HCT116 (cell line): ENCODE measurements at regions not wholly inside any gene's neighbourhood (a gene's known extent, or its start where the extent isn't known, plus 50 kb on each side); places are given as distances from the start of the nearest gene placed in this dataset.

Experiments used
- ATAC-seq: fragments of 200-7000 bp; cut with Tn5 transposase; 2 replicates; pipeline ENCODE4 v1.9.1; 2020; ENCODE audit warnings: mild to moderate bottlenecking, moderate library complexity
- BruUV-seq: library from RNA; stranded (reverse); fragments of 400-500 nt; replicated peaks from 2 replicates; lab custom pipeline; 2021; lab: Mats Ljungman, UMichigan
- CTCF ChIA-PET: fragments of 300-600 bp; sonication (Branson Sonifier 250); formaldehyde crosslinking; loops from one replicate; lab custom pipeline; 2021; ENCODE audit warnings: antibody characterized with exemption; lab: Charles Lee
- POLR2A ChIA-PET: fragments of 300-600, 350-600 bp; sonication (Branson Sonifier 250); formaldehyde crosslinking; loops from one replicate; lab custom pipeline; 2021; ENCODE audit warnings: antibody characterized with exemption; lab: Charles Lee
- RAD21 ChIA-PET, 2 experiments: fragments of 300-600 bp; sonication (Branson Sonifier 250); formaldehyde crosslinking; loops; one replicate each; lab custom pipeline; 2023; ENCODE audit warnings: low total read pairs in 2 of 2; ENCODE audit not compliant: uncharacterized antibody in 2 of 2, unreplicated experiment in 2 of 2, low non-redundant PET in 1 of 2; lab: Charles Lee
- DNase-seq: peaks from one replicate; pipeline ENCODE4 v3.0.0-alpha.2; 2010; ENCODE audit warnings: low read depth, low spot score
- H2AFZ ChIP-seq: fragments of 200-600 bp; shearing (Covaris generic), sonication (generic); 2 replicates; pipeline ENCODE4 v1.6.1; 2017; ENCODE audit warnings: low read depth, mixed run types, mixed read lengths, antibody characterized with exemption, low read length; ENCODE audit not compliant: poor library complexity, severe bottlenecking
- H3K27ac ChIP-seq: 2 replicates; pipeline ENCODE4 v1.5.1; 2012; ENCODE audit warnings: low read depth, low read length
- H3K27me3 ChIP-seq: fragments of 200-600 bp; sonication (generic); 2 replicates; pipeline ENCODE4 v1.6.1; 2016; ENCODE audit warnings: mixed run types, low read length, mixed read lengths; ENCODE audit not compliant: insufficient read depth
- H3K36me3 ChIP-seq, 2 experiments: fragments of 200-500 bp in 1 of 2; fragments of 200-600 bp in 1 of 2; sonication (Bioruptor generic) in 1 of 2; sonication (generic) in 1 of 2; 2 replicates each; pipeline versions ENCODE4 v1.5.1 to v1.6.1; 2014 to 2016; ENCODE audit warnings: low read length in 2 of 2, inconsistent platforms in 1 of 2, mixed read lengths in 1 of 2, mixed run types in 1 of 2; ENCODE audit not compliant: insufficient read depth in 2 of 2, control insufficient read depth in 1 of 2
- H3K4me1 ChIP-seq, 2 experiments: fragments of 200-600 bp in 1 of 2; sonication (generic) in 1 of 2; 2 replicates each; pipeline versions ENCODE4 v1.5.1 to v1.6.1; 2012 to 2017; ENCODE audit warnings: low read length in 2 of 2, inconsistent platforms in 1 of 2, mild to moderate bottlenecking in 1 of 2, mixed read lengths in 1 of 2, mixed run types in 1 of 2, moderate library complexity in 1 of 2; ENCODE audit not compliant: insufficient read depth in 2 of 2, control insufficient read depth in 1 of 2
- H3K4me2 ChIP-seq: fragments of 200-600 bp; sonication (generic); 2 replicates; pipeline ENCODE4 v1.6.1; 2017; ENCODE audit warnings: mixed run types, low read length, mixed read lengths
- H3K4me3 ChIP-seq, 2 experiments: fragments of 200-600 bp in 1 of 2; sonication (generic) in 1 of 2; replicated peaks in 1 of 2; 2 replicates each; pipeline ENCODE4 v1.5.1; 2011 to 2016; ENCODE audit warnings: low read length in 2 of 2, control low read depth in 1 of 2, low read depth in 1 of 2, mild to moderate bottlenecking in 1 of 2, mixed read lengths in 1 of 2, mixed run types in 1 of 2
- H3K79me2 ChIP-seq: fragments of 200-600 bp; sonication (generic); 2 replicates; pipeline ENCODE4 v1.6.1; 2017; ENCODE audit warnings: mild to moderate bottlenecking, mixed run types, low read length, moderate library complexity, mixed read lengths; ENCODE audit not compliant: insufficient read depth
- H3K9ac ChIP-seq: fragments of 200-600 bp; sonication (generic); 2 replicates; pipeline ENCODE4 v1.6.1; 2016; ENCODE audit warnings: low read length, mixed read lengths
- H3K9me2 ChIP-seq: fragments of 200-600 bp; sonication (generic), shearing (Covaris generic); 2 replicates; pipeline ENCODE4 v1.6.1; 2017; ENCODE audit warnings: mixed run types, mild to moderate bottlenecking, moderate library complexity; ENCODE audit not compliant: insufficient read depth
- H3K9me3 ChIP-seq, 2 experiments: fragments of 200-500 bp in 1 of 2; fragments of 200-600 bp in 1 of 2; sonication (Bioruptor generic) in 1 of 2; sonication (generic) in 1 of 2; 2 replicates each; pipeline ENCODE4 v1.6.1; 2014 to 2017; ENCODE audit warnings: low read length in 2 of 2, mixed read lengths in 2 of 2, inconsistent platforms in 1 of 2, low read depth in 1 of 2, mild to moderate bottlenecking in 1 of 2, mixed run types in 1 of 2, moderate library complexity in 1 of 2; ENCODE audit not compliant: control insufficient read depth in 1 of 2, insufficient read depth in 1 of 2
- H4K20me1 ChIP-seq: fragments of 200-600 bp; sonication (generic), shearing (Covaris generic); 2 replicates; pipeline ENCODE4 v1.6.1; 2017; ENCODE audit warnings: mixed run types, mild to moderate bottlenecking, moderate library complexity; ENCODE audit not compliant: insufficient read depth
- CBX3 ChIP-seq: IDR thresholded peaks from 2 replicates; pipeline ENCODE4 v1.6.1; 2012; ENCODE audit warnings: low read depth
- EGR1 ChIP-seq: IDR thresholded peaks from 2 replicates; pipeline ENCODE4 v1.6.1; 2012; ENCODE audit warnings: low read depth
- ELF1 ChIP-seq: IDR thresholded peaks from 2 replicates; pipeline ENCODE4 v1.6.1; 2012; ENCODE audit warnings: low read depth, borderline replicate concordance
- EZH2 ChIP-seq: fragments of 200-600 bp; sonication (generic); IDR thresholded peaks from 2 replicates; pipeline ENCODE4 v1.6.1; 2017; ENCODE audit warnings: antibody characterized with exemption, mixed run types
- EZH2phosphoT487 ChIP-seq: fragments of 200-600 bp; IDR thresholded peaks from 2 replicates; pipeline ENCODE4 v1.6.1; 2018; ENCODE audit warnings: antibody characterized with exemption, borderline replicate concordance
- FOSL1 ChIP-seq: IDR thresholded peaks from 2 replicates; pipeline ENCODE4 v1.6.1; 2012; ENCODE audit warnings: low read depth
- POLR2A ChIP-seq: IDR thresholded peaks from 2 replicates; pipeline ENCODE4 v1.7.0; 2011; ENCODE audit warnings: borderline replicate concordance; ENCODE audit not compliant: insufficient read depth, insufficient read length; ENCODE audit errors: extremely low read depth
- POLR2AphosphoS5 ChIP-seq: IDR thresholded peaks from 2 replicates; pipeline ENCODE4 v1.6.1; 2011; ENCODE audit warnings: mild to moderate bottlenecking, low read depth, low read length, moderate library complexity
- RAD21 ChIP-seq: IDR thresholded peaks from 2 replicates; pipeline ENCODE4 v1.6.1; 2012; ENCODE audit warnings: low read depth, mild to moderate bottlenecking
- SP1 ChIP-seq: IDR thresholded peaks from 2 replicates; pipeline ENCODE4 v1.6.1; 2012; ENCODE audit warnings: low read depth
- SRF ChIP-seq: IDR thresholded peaks from 2 replicates; pipeline ENCODE4 v1.6.1; 2012; ENCODE audit warnings: low read depth
- ZFX ChIP-seq: fragments of 450-650 bp; IDR thresholded peaks from 2 replicates; pipeline ENCODE4 v1.6.1; 2017
- ZNF274 ChIP-seq: fragments of 200-500 bp; sonication (Bioruptor generic); IDR thresholded peaks from 2 replicates; pipeline ENCODE4 v1.6.1; 2014; ENCODE audit warnings: mild to moderate bottlenecking, low read depth, low read length, inconsistent platforms
- intact Hi-C: fragments of 100-400 bp; cut with micrococcal nuclease; formaldehyde crosslinking; loops from 2 replicates; pipeline ENCODE4 v1.10.0; 2022
- TF ChIP-seq, protein P1 (sequence below): IDR thresholded peaks from 2 replicates; pipeline ENCODE4 v1.6.1; 2012; ENCODE audit warnings: low read depth
- TF ChIP-seq, protein P2 (sequence below): IDR thresholded peaks from 2 replicates; pipeline ENCODE4 v1.6.1; 2012
- TF ChIP-seq, protein P3 (sequence below): IDR thresholded peaks from 2 replicates; pipeline ENCODE4 v1.6.1; 2012
- TF ChIP-seq, protein P4 (sequence below), 3 experiments: fragments of 200-600 bp in 1 of 3; sonication (generic) in 1 of 3; IDR thresholded peaks in 2 of 3; conservative IDR thresholded peaks in 1 of 3; 2 replicates each; pipeline ENCODE4 v1.5.1; 2012 to 2017; ENCODE audit warnings: low read depth in 2 of 3, low read length in 2 of 3, antibody characterized with exemption in 1 of 3, borderline replicate concordance in 1 of 3, control low read depth in 1 of 3, mild to moderate bottlenecking in 1 of 3, mixed read lengths in 1 of 3, mixed run types in 1 of 3, moderate library complexity in 1 of 3; ENCODE audit not compliant: insufficient read depth in 1 of 3

DNA sequence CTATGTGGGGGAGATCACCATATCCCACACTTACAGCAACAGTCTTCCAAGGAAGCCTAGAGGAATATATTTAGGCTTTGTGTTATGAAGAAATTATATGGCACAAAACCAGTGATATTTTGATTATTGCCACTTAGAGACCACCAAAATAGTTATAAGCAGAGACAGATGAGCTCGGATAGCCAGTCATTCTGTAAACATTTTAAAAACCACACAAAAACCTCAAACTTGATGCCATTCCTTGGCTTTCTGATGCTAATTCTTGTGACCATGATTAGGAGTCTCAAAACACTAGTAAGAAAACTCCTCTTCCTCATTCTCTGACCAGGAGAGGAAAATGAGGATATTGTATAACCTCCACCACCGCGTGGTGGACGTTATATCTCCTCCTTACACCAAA is 496.4 kb downstream of the FOXO1 start (continued):
- TF ChIP-seq, protein P1, sequence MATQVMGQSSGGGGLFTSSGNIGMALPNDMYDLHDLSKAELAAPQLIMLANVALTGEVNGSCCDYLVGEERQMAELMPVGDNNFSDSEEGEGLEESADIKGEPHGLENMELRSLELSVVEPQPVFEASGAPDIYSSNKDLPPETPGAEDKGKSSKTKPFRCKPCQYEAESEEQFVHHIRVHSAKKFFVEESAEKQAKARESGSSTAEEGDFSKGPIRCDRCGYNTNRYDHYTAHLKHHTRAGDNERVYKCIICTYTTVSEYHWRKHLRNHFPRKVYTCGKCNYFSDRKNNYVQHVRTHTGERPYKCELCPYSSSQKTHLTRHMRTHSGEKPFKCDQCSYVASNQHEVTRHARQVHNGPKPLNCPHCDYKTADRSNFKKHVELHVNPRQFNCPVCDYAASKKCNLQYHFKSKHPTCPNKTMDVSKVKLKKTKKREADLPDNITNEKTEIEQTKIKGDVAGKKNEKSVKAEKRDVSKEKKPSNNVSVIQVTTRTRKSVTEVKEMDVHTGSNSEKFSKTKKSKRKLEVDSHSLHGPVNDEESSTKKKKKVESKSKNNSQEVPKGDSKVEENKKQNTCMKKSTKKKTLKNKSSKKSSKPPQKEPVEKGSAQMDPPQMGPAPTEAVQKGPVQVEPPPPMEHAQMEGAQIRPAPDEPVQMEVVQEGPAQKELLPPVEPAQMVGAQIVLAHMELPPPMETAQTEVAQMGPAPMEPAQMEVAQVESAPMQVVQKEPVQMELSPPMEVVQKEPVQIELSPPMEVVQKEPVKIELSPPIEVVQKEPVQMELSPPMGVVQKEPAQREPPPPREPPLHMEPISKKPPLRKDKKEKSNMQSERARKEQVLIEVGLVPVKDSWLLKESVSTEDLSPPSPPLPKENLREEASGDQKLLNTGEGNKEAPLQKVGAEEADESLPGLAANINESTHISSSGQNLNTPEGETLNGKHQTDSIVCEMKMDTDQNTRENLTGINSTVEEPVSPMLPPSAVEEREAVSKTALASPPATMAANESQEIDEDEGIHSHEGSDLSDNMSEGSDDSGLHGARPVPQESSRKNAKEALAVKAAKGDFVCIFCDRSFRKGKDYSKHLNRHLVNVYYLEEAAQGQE = no peak
- TF ChIP-seq, all 23 proteins: peak for 0

DNA sequence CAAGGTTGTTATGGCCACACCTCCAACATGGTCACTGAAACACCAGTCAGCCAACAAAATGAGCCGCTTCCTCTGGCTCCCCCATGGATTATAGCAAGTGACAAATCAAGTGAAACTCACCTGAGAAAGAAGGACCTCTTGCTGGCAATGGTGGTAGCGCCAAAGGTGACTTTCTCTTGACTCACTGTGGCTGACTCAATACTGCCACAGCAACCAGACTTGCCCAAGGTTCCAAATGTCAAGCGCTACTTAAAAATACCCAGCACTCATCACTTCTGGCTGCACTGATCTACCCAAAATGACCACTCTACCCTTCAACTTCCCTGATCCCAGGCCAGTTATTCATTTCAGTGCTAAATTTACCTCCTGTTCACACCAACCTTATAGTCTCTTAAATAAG is 495.5 kb downstream of the FOXO1 start:
- Histone ChIP-seq H3K27me3 (no peaks in the 10 kb centered on the region), H3K27ac (no peak overlapping the region), H3K4me3 (no peak overlapping the region), H3K79me2 (no peaks in the 10 kb centered on the region), H3K9ac (no peak overlapping the region), H3K36me3 (no peaks in the 10 kb centered on the region), H3K4me1 (peaks cover 0 to 11% of the 10 kb centered on the region in 2 experiments; a peak in 2 of 4 replicates), H4K20me1 (no peaks in the 10 kb centered on the region), H3K9me3 (no peaks in the 10 kb centered on the region), H3K9me2 (no peaks in the 10 kb centered on the region), H3K4me2 (peak overlapping the region; percentile 30), H2AFZ (no peak overlapping the region)
- intact Hi-C loops = no loop called here
- ChIA-PET RAD21 (no interaction called here), CTCF (no interaction called here), POLR2A (no interaction called here)
- no TSS peak for BruUV-seq
- ATAC-seq (peak; percentile 82), DNase-seq (peak; percentile 68)
- TF ChIP-seq, protein P2, sequence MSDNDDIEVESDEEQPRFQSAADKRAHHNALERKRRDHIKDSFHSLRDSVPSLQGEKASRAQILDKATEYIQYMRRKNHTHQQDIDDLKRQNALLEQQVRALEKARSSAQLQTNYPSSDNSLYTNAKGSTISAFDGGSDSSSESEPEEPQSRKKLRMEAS = no peak
- no peak for TF ChIP-seq SRF
- no peak for TF ChIP-seq EZH2
- TF ChIP-seq, protein P1 = no peak
- peak; percentile 32; the same call in 1 of the 2 replicates for TF ChIP-seq RAD21
- TF ChIP-seq SP1 = peak; percentile 41; the same call in 1 of the 2 replicates
- TF ChIP-seq ZFX = no peak
- TF ChIP-seq FOSL1 = peak; percentile 68
- TF ChIP-seq ZNF274 = no peak
- no peak for TF ChIP-seq POLR2AphosphoS5
- TF ChIP-seq CBX3 = 0 out of 2 replicates have a peak, but pooled peaks have one; percentile 47
- no peak for TF ChIP-seq ELF1
- no peak for TF ChIP-seq POLR2A
- TF ChIP-seq, protein P3, sequence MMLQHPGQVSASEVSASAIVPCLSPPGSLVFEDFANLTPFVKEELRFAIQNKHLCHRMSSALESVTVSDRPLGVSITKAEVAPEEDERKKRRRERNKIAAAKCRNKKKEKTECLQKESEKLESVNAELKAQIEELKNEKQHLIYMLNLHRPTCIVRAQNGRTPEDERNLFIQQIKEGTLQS = no peak
- no peak for TF ChIP-seq EGR1
- TF ChIP-seq, protein P4, sequence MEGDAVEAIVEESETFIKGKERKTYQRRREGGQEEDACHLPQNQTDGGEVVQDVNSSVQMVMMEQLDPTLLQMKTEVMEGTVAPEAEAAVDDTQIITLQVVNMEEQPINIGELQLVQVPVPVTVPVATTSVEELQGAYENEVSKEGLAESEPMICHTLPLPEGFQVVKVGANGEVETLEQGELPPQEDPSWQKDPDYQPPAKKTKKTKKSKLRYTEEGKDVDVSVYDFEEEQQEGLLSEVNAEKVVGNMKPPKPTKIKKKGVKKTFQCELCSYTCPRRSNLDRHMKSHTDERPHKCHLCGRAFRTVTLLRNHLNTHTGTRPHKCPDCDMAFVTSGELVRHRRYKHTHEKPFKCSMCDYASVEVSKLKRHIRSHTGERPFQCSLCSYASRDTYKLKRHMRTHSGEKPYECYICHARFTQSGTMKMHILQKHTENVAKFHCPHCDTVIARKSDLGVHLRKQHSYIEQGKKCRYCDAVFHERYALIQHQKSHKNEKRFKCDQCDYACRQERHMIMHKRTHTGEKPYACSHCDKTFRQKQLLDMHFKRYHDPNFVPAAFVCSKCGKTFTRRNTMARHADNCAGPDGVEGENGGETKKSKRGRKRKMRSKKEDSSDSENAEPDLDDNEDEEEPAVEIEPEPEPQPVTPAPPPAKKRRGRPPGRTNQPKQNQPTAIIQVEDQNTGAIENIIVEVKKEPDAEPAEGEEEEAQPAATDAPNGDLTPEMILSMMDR (IDR thresholded peaks at IDR 0.05 in 2 of 3, conservative IDR thresholded peaks at IDR 0.05 in 1 of 3; ENCODE audit: borderline replicate concordance in 1 of 3, insufficient read depth in 1 of 3, low read depth in 2 of 3, low read length in 2 of 3) = 0 out of 6 replicates have a peak, but pooled peaks of 1 of the 3 experiments have one; percentile 19
- no peak for TF ChIP-seq EZH2phosphoT487
